OCI-LY3 (cell line): ENCODE measurements at regions not wholly inside any gene's neighbourhood (a gene's known extent, or its start where the extent isn't known, plus 50 kb on each side); places are given as distances from the start of the nearest gene placed in this dataset.

ENCODE experiments used
- H2AFZ ChIP-seq: fragments of 200-600, 300-600 bp; shearing (Covaris generic); 2 replicates; pipeline ENCODE4 v1.6.0; 2014; ENCODE audit warnings: antibody characterized with exemption, low read depth, low read length
- H3K27ac ChIP-seq: fragments of 200-600, 300-600 bp; sonication (generic); 2 replicates; pipeline ENCODE4 v1.5.1; 2014; ENCODE audit warnings: mild to moderate bottlenecking, low read length, moderate library complexity, mixed read lengths
- H3K27me3 ChIP-seq: fragments of 200-600, 300-600 bp; sonication (generic); 2 replicates; pipeline ENCODE4 v1.6.1; 2014; ENCODE audit warnings: low read depth, low read length, mixed read lengths
- H3K36me3 ChIP-seq: fragments of 200-600, 300-600 bp; sonication (generic); replicated peaks from 2 replicates; pipeline ENCODE3; 2014; ENCODE audit warnings: low read depth, low read length, mixed read lengths
- H3K4me1 ChIP-seq: fragments of 300-600, 200-600 bp; sonication (generic); 2 replicates; pipeline ENCODE4 v1.6.1; 2014; ENCODE audit warnings: low read length, mixed read lengths
- H3K4me2 ChIP-seq: fragments of 200-600, 300-600 bp; sonication (generic); 2 replicates; pipeline ENCODE4 v1.6.1; 2014; ENCODE audit warnings: low read length, mixed read lengths
- H3K4me3 ChIP-seq: fragments of 300-600, 200-600 bp; sonication (generic); 2 replicates; pipeline ENCODE4 v1.5.1; 2014; ENCODE audit warnings: antibody characterized with exemption, mild to moderate bottlenecking, low read length, moderate library complexity
- H3K79me2 ChIP-seq: fragments of 300-600, 200-600 bp; shearing (Covaris generic); 2 replicates; pipeline ENCODE4 v1.6.1; 2014; ENCODE audit warnings: mild to moderate bottlenecking, low read length, mixed read lengths
- H3K9ac ChIP-seq: fragments of 300-600, 200-600 bp; shearing (Covaris generic); 2 replicates; pipeline ENCODE4 v1.6.0; 2014; ENCODE audit warnings: mild to moderate bottlenecking, low read length, moderate library complexity
- H3K9me3 ChIP-seq: fragments of 200-600, 300-600 bp; shearing (Covaris generic); 2 replicates; pipeline ENCODE4 v1.6.1; 2014; ENCODE audit warnings: low read length, mixed read lengths; ENCODE audit not compliant: insufficient read depth
- H4K20me1 ChIP-seq: fragments of 200-600, 300-600 bp; sonication (generic); 2 replicates; pipeline ENCODE4 v1.6.1; 2016; ENCODE audit warnings: low read length, mixed read lengths; ENCODE audit not compliant: insufficient read depth
- EZH2phosphoT487 ChIP-seq: fragments of 200-600 bp; shearing (Covaris generic); IDR thresholded peaks from 2 replicates; pipeline ENCODE4 v1.6.1; 2018; ENCODE audit warnings: antibody characterized with exemption, mixed run types, low read depth
- TF ChIP-seq, protein P1 (sequence below): fragments of 200-600, 300-600 bp; sonication (generic); IDR thresholded peaks from 2 replicates; pipeline ENCODE4 v1.5.1; 2014; ENCODE audit warnings: antibody characterized with exemption, low read length, low read depth

DNA sequence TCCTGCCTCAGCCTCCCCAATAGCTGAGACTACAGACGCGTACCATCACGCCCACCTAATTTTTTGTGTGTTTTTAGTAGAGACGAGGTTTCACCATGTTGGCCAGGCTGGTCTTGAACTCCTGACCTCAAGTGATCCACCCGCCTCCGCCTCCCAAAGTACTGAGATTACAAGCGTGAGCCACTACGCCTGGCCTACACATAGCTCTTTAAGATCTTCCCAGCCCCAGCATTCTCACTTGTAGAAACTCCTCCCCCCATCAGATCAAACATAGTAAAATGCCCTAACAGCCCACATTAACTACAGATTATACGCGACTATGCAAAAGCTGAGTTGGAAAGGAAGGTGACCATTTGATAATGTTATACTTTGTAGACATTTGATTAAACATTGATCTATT is 634.8 kb downstream of the MATN1 start:
- Histone ChIP-seq H3K79me2 (no peaks in the 10 kb centered on the region), H3K27me3 (0 out of 2 replicates have a peak, but pooled peaks cover 3% of the 10 kb centered on the region), H3K9me3 (no peaks in the 10 kb centered on the region), H3K4me2 (no peak overlapping the region), H3K4me1 (no peaks in the 10 kb centered on the region), H3K9ac (no peak overlapping the region), H2AFZ (no peak overlapping the region), H3K36me3 (no peaks in the 10 kb centered on the region), H4K20me1 (no peaks in the 10 kb centered on the region), H3K4me3 (no peak overlapping the region), H3K27ac (no peak overlapping the region)
- no peak for TF ChIP-seq EZH2phosphoT487
- TF ChIP-seq, protein P1, sequence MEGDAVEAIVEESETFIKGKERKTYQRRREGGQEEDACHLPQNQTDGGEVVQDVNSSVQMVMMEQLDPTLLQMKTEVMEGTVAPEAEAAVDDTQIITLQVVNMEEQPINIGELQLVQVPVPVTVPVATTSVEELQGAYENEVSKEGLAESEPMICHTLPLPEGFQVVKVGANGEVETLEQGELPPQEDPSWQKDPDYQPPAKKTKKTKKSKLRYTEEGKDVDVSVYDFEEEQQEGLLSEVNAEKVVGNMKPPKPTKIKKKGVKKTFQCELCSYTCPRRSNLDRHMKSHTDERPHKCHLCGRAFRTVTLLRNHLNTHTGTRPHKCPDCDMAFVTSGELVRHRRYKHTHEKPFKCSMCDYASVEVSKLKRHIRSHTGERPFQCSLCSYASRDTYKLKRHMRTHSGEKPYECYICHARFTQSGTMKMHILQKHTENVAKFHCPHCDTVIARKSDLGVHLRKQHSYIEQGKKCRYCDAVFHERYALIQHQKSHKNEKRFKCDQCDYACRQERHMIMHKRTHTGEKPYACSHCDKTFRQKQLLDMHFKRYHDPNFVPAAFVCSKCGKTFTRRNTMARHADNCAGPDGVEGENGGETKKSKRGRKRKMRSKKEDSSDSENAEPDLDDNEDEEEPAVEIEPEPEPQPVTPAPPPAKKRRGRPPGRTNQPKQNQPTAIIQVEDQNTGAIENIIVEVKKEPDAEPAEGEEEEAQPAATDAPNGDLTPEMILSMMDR = no peak

DNA sequence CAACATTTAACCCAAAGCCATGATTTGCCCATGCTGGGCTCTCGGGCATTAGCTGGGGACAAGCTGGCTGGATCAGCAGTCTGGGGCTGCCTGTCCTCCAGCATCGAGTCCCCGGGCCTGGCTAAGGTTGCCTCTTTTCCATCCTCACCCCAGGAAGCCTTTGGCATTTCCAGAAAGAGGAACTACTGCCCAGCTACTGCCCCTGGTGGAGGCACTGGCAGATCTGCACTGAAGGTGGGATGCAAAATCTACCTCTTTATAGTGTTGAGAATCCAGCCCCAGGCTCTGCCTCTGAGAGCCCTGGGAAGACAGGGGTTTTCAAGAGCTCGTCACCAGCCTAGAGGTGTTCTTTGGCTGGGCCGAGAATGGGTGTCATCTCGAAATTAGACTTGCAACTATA is 635.9 kb downstream of the MATN1 start:
- Histone ChIP-seq H3K27ac (no peak overlapping the region), H3K36me3 (no peaks in the 10 kb centered on the region), H3K4me3 (no peak overlapping the region), H3K79me2 (no peaks in the 10 kb centered on the region), H3K4me2 (no peak overlapping the region), H3K4me1 (no peaks in the 10 kb centered on the region), H3K27me3 (0 out of 2 replicates have a peak, but pooled peaks cover 3% of the 10 kb centered on the region), H3K9me3 (no peaks in the 10 kb centered on the region), H4K20me1 (no peaks in the 10 kb centered on the region), H2AFZ (no peak overlapping the region), H3K9ac (no peak overlapping the region)
- TF ChIP-seq, protein P1 = no peak
- no peak for TF ChIP-seq EZH2phosphoT487

DNA sequence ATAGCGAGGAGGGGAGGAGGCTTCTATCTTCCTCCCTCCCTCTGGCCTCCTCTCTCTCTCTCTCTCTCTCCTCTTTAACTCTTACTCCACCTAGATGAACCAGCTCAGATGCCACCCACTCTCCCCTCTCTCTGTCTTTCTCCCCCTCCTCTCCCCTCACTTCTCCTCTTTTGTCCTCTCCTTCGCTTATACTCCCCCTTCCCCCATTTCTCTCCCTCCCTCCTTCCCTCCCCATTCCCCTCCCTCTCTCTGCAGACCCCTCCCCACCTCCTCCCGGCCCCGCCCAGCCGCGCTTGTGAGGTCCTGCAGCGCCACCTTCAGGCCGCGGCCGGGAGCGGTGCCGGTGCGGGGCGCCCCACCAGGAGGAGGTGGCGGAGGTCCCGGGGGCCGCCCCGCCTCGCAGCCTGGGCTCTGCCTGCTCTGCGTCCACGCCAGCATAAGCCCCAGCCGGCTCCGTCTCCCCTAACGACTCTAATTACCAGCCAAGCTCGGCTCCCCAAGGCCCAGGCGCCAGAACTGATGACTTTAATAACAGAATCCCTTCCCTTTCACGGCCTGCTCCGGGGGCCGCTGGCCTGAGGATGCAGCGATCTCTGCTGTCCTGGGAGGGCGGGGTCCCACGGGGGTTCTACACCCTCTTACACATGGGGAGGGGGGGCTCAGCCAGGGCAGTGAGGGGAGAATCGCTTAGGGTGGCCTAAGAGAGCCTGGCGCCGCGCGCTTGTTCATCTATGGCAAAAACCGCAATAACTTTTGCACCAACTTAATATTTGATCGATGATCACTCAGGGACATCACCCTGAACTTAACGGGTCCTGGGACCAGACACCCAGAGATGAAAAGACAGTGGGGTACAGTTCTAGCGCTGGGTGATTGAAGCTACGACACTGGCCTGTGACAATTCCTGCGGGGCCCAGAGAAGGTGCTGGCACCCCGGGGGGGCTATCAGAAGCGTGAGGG is 637.3 kb downstream of the MATN1 start:
- H3K9me3 ChIP-seq = no peaks in the 10 kb centered on the region
- TF ChIP-seq EZH2phosphoT487 = no peak
- TF ChIP-seq, protein P1 = peak; percentile 25
- H3K79me2 ChIP-seq = no peaks in the 10 kb centered on the region
- no peak overlapping the region for H3K27ac ChIP-seq
- H3K36me3 ChIP-seq = no peaks in the 10 kb centered on the region
- H3K4me3 ChIP-seq = no peak overlapping the region
- 0 out of 2 replicates have a peak, but pooled peaks cover 3% of the 10 kb centered on the region for H3K27me3 ChIP-seq
- no peak overlapping the region for H2AFZ ChIP-seq
- H4K20me1 ChIP-seq = no peaks in the 10 kb centered on the region
- no peak overlapping the region for H3K9ac ChIP-seq
- H3K4me1 ChIP-seq = no peaks in the 10 kb centered on the region
- no peak overlapping the region for H3K4me2 ChIP-seq

DNA sequence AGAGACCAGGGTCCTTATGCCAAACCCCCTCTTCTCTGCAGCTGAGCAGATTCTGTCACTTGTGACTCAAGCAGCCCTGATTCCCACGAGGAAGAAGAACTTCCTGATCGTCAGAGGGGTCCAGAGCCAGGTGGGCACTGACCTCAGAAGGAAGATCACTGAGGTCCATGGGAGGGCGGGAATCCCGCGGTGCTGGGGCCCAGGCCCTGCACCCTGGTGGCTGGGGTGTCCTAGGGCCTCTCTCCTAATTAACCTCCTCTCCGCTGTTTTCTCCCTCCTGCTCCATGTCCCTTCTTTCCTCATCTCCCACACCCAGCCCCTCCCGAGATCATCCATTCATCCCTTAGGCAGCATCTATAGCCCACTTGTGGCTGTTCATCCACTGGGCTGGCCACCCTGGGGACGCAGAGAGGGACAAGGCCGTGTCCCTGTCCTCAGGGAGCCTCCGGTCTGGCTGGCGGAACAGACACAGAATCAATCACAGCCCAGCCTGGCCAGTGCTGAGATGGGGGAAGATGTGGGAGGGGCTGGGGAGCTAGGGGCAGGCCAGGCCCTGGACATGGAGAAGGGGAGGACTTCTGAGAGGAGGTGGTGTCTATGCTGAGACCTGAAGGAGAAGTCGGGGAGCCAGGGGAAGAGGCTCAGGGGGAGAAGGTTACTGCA is 638.3 kb downstream of the MATN1 start:
- no peaks in the 10 kb centered on the region for H3K4me1 ChIP-seq
- H4K20me1 ChIP-seq = no peaks in the 10 kb centered on the region
- H3K4me2 ChIP-seq = no peak overlapping the region
- H3K9ac ChIP-seq = no peak overlapping the region
- no peak overlapping the region for H2AFZ ChIP-seq
- H3K9me3 ChIP-seq = no peaks in the 10 kb centered on the region
- TF ChIP-seq, protein P1 = no peak
- no peak for TF ChIP-seq EZH2phosphoT487
- H3K27me3 ChIP-seq = 0 out of 2 replicates have a peak, but pooled peaks cover 3% of the 10 kb centered on the region
- H3K79me2 ChIP-seq = no peaks in the 10 kb centered on the region
- H3K4me3 ChIP-seq = no peak overlapping the region
- no peak overlapping the region for H3K27ac ChIP-seq
- H3K36me3 ChIP-seq = no peaks in the 10 kb centered on the region
